Gastroesophageal sphincter (tissue), 4 donors: ENCODE measurements at regions not wholly inside any gene's neighbourhood (a gene's known extent, or its start where the extent isn't known, plus 50 kb on each side); places are given as distances from the start of the nearest gene placed in this dataset.

ENCODE experiments used
- ATAC-seq: fragments of 150-250 bp; one replicate; pipeline ENCODE4 v1.9.1; 2016; ENCODE audit warnings: mild to moderate bottlenecking, moderate library complexity
- H3K27ac ChIP-seq, 4 donors: fragments of 200-600 bp; sonication (generic) in 3 of 4; 1 replicate in 3 of 4; 2 replicates in 1 of 4; pipeline ENCODE4 v1.5.1; 2016 to 2019
- H3K27me3 ChIP-seq: fragments of 200-600 bp; sonication (generic); one replicate; pipeline ENCODE4 v1.5.1; 2019
- H3K36me3 ChIP-seq, 2 donors: fragments of 200-600 bp; sonication (generic); one replicate each; pipeline ENCODE4 v1.5.1; 2019; ENCODE audit warnings: control low read depth in 1 of 2
- H3K4me1 ChIP-seq, 3 donors: fragments of 200-600 bp; sonication (generic); 1 replicate in 2 of 3; 2 replicates in 1 of 3; pipeline ENCODE4 v1.5.1; 2016 to 2019; ENCODE audit warnings: control low read depth in 2 of 3
- H3K4me3 ChIP-seq, 2 donors: fragments of 200-600 bp; sonication (generic); one replicate each; pipeline ENCODE4 v1.5.1; 2019; ENCODE audit warnings: mild to moderate bottlenecking in 1 of 2, moderate library complexity in 1 of 2
- H3K9me3 ChIP-seq, 3 donors: fragments of 200-600 bp; sonication (generic); one replicate each; pipeline ENCODE4 v1.5.1; 2017 to 2019; ENCODE audit warnings: control low read depth in 2 of 3
- EP300 ChIP-seq: sonication (generic); formaldehyde crosslinking; IDR thresholded peaks from one replicate; pipeline ENCODE4 v1.6.1; 2017; ENCODE audit warnings: antibody characterized with exemption, mild to moderate bottlenecking
- POLR2A ChIP-seq, 2 donors: fragments of 450-650 bp; IDR thresholded peaks; one replicate each; pipeline ENCODE4 v1.6.1; 2017; ENCODE audit warnings: antibody characterized with exemption in 2 of 2, mild to moderate bottlenecking in 2 of 2, moderate library complexity in 1 of 2
- POLR2AphosphoS5 ChIP-seq: sonication (generic); formaldehyde crosslinking; IDR thresholded peaks from one replicate; pipeline ENCODE4 v1.6.1; 2017; ENCODE audit warnings: antibody characterized with exemption
- WGBS, 2 donors: methylation state at CpG; one replicate each; pipeline ENCODE4 v1.1.5; 2018; ENCODE audit warnings: low coverage in 1 of 2; 5-methylcytosine and 5-hydroxymethylcytosine counted together
- TF ChIP-seq, protein P1 (sequence below), 4 experiments: fragments of 200-600 bp in 2 of 4; fragments of 450-650 bp in 2 of 4; sonication (generic) in 1 of 4; IDR thresholded peaks; one replicate each; pipeline ENCODE4 v1.5.1; 2017 to 2019; ENCODE audit warnings: antibody characterized with exemption in 4 of 4, mild to moderate bottlenecking in 2 of 4, moderate library complexity in 2 of 4

DNA sequence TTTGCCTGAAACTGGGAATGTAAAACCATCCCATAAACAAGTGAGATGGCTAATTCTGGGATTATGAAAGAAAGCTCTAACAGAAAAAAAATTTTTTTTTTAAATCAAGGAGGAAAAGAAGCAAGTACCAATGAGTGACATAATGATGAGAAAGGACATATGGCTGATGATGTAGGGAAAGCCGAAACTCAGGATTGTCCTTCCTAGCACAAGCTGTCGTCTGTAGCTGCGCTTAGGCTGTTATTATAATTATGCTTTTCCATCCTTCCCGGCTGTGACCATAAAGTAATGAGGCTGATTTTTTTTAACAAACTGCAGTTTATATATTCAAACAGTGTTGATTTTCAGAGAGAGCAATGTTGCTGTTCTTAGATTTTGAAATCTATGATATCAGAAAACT, 209.8 kb upstream of the NOCT start:
- Histone ChIP-seq H3K27me3 (peaks cover 16% of the 10 kb centered on the region), H3K36me3 (no peaks in the 10 kb centered on the region), H3K27ac (no peak overlapping the region), H3K4me1 (no peaks in the 10 kb centered on the region), H3K9me3 (no peaks in the 10 kb centered on the region), H3K4me3 (no peak overlapping the region)
- no peak for ATAC-seq
- 61 to 67% methylated on average over 4 of the region's 4 CpGs for WGBS, 2 donors
- TF ChIP-seq POLR2A (IDR thresholded peaks at IDR 0.05): no peak
- no peak for TF ChIP-seq POLR2AphosphoS5
- TF ChIP-seq EP300: no peak
- TF ChIP-seq, protein P1, sequence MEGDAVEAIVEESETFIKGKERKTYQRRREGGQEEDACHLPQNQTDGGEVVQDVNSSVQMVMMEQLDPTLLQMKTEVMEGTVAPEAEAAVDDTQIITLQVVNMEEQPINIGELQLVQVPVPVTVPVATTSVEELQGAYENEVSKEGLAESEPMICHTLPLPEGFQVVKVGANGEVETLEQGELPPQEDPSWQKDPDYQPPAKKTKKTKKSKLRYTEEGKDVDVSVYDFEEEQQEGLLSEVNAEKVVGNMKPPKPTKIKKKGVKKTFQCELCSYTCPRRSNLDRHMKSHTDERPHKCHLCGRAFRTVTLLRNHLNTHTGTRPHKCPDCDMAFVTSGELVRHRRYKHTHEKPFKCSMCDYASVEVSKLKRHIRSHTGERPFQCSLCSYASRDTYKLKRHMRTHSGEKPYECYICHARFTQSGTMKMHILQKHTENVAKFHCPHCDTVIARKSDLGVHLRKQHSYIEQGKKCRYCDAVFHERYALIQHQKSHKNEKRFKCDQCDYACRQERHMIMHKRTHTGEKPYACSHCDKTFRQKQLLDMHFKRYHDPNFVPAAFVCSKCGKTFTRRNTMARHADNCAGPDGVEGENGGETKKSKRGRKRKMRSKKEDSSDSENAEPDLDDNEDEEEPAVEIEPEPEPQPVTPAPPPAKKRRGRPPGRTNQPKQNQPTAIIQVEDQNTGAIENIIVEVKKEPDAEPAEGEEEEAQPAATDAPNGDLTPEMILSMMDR (IDR thresholded peaks at IDR 0.05): no peak

DNA sequence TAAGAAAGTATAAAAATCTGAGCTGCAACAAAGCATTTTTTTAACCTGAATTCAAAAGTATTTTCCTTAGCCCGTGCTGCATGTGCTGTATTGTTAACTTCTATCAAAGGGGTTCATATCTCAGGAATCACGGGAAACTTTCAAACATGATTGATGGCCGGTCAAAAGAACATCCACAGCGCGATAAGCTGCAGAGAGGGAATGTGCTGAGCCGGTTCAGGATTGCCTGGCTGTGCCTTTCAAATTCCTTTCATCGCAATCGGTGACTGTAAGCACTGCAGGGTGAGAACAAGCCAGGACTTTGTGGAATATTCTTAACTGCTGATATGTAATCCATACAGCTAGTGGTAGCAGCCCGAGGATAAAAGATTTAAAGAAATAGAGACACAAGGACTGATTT, 210.9 kb upstream of the NOCT start:
- H3K27ac ChIP-seq: no peak overlapping the region
- no peaks in the 10 kb centered on the region for H3K36me3 ChIP-seq
- no peak for ATAC-seq
- H3K4me1 ChIP-seq: no peaks in the 10 kb centered on the region
- H3K9me3 ChIP-seq: no peaks in the 10 kb centered on the region
- no peak for TF ChIP-seq POLR2A (IDR thresholded peaks at IDR 0.05)
- no peak for TF ChIP-seq EP300
- TF ChIP-seq, protein P1 (IDR thresholded peaks at IDR 0.05): no peak
- TF ChIP-seq POLR2AphosphoS5: no peak
- WGBS, 2 donors: 16 to 17% methylated on average over 9 of the region's 9 CpGs
- H3K27me3 ChIP-seq: peaks cover 16% of the 10 kb centered on the region
- no peak overlapping the region for H3K4me3 ChIP-seq

DNA sequence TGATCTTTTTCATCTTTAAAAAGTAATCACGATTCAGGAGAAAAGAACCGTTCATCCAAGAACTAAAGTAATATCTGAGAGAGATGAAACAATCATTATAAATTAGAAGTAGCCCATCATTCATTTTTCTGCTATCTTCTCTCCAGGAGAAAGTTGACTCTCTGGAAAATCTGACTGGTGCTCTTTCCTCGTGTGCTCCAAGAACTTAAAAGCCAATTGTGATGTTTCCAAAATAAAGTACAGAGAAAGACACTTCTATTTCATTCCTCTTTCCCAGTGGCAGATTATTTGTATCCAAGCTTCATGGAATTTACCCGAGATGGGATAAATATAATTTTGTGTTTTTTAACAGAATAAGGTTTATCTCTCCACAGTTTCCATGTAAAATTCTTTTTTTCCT, 212.5 kb upstream of the NOCT start:
- ATAC-seq: no peak
- Histone ChIP-seq H3K27ac (no peak overlapping the region), H3K9me3 (no peaks in the 10 kb centered on the region), H3K36me3 (no peaks in the 10 kb centered on the region), H3K27me3 (peaks cover 16% of the 10 kb centered on the region), H3K4me3 (no peak overlapping the region), H3K4me1 (no peaks in the 10 kb centered on the region)
- TF ChIP-seq EP300: no peak
- TF ChIP-seq, protein P1 (IDR thresholded peaks at IDR 0.05): no peak
- no peak for TF ChIP-seq POLR2A (IDR thresholded peaks at IDR 0.05)
- TF ChIP-seq POLR2AphosphoS5: no peak
- WGBS, 2 donors: 49 to 60% methylated on average over 4 of the region's 4 CpGs

DNA sequence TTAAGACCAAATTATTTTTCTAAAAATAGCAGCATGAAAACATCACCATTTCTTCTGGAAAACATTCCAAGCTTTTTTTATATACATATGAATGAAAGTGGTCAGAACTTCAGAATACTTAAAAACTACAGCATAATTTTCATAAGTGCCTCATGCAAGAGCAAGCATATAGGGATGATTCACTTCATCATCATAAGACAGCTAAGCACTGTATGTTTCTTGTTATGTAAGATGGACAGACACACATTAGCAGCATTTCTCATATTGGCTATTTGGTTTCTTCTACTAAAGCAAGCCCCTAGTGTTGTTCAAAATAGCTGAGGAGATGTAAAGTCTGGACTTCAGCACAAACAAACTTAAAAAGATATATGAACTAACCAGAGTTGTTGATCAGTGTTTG, 213.1 kb upstream of the NOCT start:
- Histone ChIP-seq H3K36me3 (no peaks in the 10 kb centered on the region), H3K9me3 (no peaks in the 10 kb centered on the region), H3K4me3 (no peak overlapping the region), H3K4me1 (no peaks in the 10 kb centered on the region), H3K27me3 (peaks cover 16% of the 10 kb centered on the region), H3K27ac (no peak overlapping the region)
- ATAC-seq: no peak
- TF ChIP-seq, protein P1 (IDR thresholded peaks at IDR 0.05): no peak
- TF ChIP-seq EP300: no peak
- no peak for TF ChIP-seq POLR2AphosphoS5
- TF ChIP-seq POLR2A (IDR thresholded peaks at IDR 0.05): no peak

DNA sequence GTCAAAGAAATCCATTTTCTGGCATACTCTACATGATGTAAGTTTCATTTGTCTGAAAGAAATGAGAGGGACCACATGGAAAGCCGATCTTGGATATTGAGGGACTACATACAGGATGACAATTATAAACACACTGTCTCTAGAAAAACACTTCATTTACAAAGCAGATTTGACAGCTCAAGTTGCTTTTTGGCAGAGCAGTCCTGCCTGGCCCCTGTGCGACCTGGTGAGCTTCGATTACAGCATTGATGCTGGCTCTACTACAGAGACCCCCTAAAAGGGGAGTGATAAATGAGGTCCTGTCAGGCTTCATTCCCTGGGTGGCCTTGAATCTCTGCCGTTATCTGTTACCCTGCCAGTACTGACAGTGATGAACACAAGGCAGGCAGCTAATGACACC, 215.2 kb upstream of the NOCT start:
- Histone ChIP-seq H3K9me3 (no peaks in the 10 kb centered on the region), H3K36me3 (no peaks in the 10 kb centered on the region), H3K4me3 (no peak overlapping the region), H3K4me1 (no peaks in the 10 kb centered on the region), H3K27ac (no peak overlapping the region), H3K27me3 (peaks cover 12% of the 10 kb centered on the region)
- no peak for ATAC-seq
- 50 to 56% methylated on average over 1 to 3 of the region's 4 CpGs for WGBS, 2 donors
- TF ChIP-seq POLR2AphosphoS5 (no peak), EP300 (no peak), POLR2A (IDR thresholded peaks at IDR 0.05) (no peak)
- TF ChIP-seq, protein P1 (IDR thresholded peaks at IDR 0.05): no peak
